EH (cell line): ENCODE measurements at regions not wholly inside any gene's neighbourhood (a gene's known extent, or its start where the extent isn't known, plus 50 kb on each side); places are given as distances from the start of the nearest gene placed in this dataset.
A peak's percentile ranks its signal among the peaks of the same experiment; 100 is the strongest.

Experiments
- DNase-seq: peaks from one replicate; pipeline ENCODE4 v3.0.0-alpha.2; 2015; ENCODE audit warnings: low read depth

DNA sequence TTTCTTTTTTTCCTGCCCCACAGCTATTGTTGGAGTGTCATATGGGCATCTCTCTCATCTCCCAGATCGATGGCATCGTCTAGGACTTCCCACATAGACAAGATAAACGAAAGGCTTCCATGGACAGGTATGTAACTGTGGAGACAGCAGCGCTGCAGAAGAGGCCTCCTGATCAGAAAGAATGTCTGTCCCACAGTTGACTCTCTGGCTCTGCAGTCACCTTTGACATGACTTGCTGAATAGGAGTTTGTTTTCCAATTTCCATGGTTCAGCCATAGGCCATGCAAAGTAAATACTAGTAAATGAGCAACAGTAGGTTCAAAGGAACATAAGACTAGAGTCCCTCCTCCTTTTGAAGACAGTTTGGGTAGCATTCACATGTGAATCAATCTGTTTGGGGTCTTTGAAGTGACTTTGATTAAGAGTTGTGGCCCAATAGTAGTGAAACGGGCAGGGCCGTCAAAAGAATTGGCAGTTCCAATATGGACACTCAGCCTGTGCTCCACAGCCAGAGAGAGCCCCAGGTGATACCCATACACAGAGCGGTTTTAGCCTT lies 134.7 kb upstream of the IFNGR1 start:
- no peak for DNase-seq

DNA sequence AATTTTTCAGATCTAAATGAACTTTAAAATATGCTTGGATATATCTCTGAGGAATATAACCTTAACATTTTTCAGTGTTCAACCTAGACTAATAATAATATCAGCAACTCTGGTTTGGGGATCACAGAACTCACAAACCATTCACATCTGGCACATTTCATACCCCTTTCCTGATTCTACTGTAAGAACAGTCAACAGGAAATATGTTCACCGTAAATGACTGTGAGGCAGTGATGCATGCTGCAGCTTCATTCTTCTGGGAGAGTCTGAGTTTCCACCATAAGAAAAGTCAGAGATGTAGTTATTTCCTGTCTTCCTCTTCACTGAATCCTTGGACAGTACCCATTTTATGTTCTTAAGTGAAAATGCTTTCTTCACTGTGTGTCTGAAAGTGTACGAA lies 134.2 kb upstream of the IFNGR1 start:
- no peak for DNase-seq

DNA sequence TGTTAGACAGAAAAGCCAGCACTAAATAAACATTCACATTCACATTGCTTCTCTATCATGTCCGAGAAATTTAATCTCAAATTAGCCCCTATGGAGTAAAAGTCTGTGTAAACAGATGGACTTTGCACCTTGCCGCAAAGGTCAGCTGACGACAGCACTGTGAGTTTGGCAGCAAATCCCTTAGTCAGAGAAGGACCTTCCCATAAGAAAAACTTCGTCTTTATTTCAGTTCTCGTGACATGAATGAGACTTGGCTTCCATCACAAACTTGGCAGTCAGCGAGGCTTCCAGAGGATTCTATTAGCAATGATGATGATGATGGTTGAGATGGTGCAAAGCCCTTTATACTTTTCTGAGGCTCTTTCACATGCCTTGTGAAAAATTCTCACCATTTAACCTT lies 133.7 kb upstream of the IFNGR1 start:
- no peak for DNase-seq

DNA sequence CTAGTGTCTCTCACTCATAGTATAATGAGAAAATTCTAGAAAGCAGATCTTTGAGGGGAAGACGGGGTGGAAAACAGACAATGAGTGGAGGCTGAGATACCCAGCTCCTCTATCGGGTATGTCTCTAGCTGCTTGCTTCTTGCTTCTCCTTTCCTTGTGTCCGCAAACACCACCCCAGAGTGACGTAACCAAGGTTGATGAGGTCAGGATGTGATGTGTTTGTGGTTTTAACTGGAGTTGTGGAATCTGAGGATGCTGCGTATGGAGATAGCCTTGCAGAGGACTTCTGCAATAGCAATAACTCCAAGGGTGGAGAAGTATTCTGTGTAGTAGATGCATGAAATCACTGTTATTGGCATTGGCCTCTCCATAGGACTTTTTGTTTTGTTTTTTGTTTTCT lies 132.7 kb upstream of the IFNGR1 start:
- peak; percentile 15 for DNase-seq

DNA sequence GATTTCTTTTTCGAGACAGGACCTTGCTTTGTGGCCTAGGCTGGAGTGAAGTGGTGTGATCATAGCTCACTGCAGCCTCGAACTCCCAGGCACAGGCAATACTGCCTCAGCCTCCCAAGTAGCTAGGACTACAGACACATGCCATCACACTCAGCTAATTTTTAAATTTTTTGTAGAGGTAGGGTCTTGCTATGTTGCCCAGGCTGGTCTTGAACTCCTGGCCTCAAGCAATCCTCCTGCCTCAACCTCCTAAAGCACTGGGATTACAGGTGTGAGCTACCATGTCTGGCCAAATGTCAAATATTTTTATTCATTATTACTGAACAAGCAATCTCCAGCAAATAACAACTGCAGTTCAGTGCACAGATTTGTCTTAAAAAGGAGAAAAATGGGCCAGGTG lies 131.7 kb upstream of the IFNGR1 start:
- DNase-seq, result no peak

DNA sequence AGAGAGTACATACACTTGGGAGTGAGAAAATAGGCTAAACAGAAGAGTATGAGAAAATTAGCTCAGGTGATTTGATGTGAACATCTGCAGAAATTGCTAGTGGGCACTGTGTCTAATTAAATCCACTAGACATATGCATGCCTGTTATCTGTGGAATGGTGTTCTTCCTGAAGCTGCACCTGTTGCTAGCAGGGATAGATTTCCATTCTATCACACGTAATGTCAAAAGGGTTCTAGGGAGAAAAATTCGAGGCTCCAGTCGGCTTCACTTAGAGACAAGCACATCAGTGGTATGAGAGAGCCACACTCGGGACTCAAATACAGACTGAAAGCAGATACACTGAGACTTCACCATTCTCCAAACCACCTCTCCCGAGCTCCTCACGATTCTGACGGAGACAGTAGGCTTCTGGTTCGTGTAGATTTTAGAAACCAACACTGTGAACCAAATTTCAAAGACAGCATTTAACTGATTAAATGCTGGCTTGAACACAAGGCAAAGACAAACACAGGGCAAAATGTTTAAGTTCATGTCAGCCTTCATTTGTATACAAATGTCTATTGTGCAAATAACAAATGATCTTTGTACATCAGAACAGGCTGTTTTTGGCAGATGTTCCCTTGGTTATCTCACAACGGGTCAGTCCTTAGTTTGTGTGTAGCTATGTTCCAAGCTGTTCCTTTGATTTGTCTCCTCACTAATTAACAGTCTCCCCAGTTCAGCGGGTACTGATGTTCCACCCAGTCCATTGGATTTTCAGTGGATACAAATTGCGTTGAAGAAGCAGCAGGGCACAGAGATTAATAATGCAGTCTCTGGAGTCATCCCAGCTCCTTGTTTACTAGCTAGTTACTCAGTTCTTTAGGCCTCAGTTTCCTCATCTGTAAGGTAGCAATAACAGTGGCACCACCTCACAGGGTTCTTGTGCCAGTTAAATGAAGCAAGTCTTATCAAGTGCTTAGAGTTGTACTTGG lies 131.0 kb upstream of the IFNGR1 start:
- no peak for DNase-seq

DNA sequence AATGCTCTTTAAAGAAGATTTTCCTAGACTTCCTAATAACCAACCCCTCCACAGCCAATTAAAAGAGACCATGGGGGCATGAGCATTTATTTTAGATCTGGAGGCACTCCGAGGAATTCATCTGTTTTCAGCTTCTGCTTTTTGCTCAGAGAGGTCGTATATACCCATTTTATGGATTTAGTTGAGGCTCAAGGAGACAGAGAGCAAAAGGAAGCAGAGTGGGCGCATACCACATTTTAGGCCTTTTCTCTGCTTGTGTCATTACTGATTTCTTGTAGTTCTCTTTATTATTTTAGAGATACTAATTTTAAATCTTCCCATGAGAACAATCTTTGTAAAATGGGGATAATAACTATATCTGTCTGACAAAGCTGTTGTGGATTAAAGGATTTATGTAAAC lies 129.6 kb upstream of the IFNGR1 start:
- no peak for DNase-seq

DNA sequence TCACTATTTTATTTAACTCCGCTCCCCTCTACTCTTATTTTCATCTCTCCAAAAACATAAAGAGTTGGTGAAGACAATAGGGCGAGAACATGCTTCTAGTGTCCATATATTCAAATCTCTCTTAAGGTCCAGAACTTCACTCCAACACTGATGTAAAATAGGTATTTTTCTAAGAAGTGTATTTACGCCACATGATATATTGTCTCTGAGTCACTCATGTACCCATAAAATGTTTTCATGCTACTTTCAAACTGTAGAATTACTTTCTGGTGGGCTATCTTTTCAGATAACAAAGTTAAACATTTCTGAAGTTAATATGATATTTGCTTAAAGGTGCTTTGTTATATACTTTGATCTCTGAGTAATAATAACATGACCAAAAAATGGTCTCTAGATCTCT lies 124.1 kb upstream of the IFNGR1 start:
- DNase-seq, result no peak

DNA sequence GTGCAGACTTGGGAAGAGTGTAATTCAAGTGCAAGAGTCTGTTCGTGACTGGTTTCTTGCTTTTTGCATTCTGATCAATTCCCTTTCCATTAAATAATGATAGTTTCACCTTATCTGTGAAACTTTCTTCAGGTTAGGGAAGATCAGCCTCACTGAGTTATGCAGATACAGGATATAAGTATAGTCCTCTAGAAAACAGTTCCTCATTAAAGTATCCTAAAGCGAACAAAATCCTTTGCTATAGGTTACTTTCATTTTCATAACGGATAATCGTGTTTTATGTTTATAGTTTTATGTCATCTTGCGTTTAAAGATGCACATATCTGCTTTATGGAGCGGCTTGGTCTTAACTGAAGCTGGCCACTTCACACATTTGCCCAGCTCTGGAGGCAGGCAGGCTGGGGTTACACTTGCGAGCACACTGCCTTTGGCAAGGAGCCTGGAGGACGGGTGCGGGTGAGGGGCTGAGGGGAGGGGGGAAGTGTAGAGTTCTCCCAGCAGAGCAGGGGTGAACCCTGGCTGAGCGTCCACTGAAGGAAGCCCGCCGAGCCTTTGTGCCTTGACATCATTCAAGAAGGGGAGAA lies 123.5 kb upstream of the IFNGR1 start:
- DNase-seq, result no peak

DNA sequence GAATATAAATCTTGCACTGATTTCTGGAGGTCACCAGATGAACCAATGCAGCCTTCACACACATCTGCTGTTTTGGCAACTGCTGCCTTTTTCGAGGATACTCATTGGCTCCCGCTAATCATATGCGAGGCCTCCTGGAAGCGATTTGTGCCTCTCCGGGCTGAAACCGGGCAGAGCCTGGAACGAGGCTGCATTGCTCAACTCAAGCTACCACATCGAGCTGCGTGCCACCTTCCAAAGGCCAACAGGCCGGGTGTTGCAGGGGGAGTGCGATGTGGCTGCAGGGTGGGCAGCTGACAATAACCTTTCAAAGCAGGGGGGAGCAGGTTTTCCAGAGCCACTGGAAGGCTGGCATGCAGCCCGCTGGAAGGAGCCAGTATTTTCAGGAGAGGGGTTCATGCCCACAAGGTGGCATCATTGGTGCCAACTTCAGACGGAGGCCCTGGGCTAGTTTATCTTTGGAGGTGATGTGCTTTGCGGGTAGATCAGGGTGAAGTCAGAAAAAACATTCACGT lies 122.6 kb upstream of the IFNGR1 start:
- peak; percentile 33 for DNase-seq

DNA sequence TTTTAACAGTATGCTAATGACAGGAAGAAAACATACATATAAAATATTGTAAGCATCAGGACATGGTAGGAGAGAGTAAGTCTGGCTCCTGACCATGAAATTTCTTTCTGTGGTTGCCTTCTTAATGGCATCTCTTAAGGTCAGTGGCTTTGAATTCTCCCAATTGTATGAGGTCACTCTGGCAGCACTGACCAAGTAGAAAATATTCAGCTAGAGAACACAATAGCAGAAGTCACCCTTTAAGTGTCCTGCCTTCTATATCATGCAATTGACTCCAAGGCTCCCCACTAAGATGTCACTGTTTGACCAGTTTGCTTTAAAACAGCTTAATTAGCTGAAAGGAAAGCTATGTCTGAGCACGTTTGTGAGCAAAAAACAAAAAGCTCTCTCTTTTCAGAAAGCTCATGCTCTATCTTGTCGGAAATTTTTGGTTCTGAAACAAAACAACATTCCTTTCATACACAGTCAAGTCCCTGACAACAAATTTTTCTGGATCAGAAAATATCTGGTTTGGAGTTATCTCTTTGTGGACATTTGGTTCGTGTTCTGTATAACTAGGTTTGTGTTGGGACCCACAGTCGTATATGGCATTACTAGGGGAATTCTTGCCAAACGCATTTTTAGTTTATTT lies 120.9 kb upstream of the IFNGR1 start:
- DNase-seq, result no peak

DNA sequence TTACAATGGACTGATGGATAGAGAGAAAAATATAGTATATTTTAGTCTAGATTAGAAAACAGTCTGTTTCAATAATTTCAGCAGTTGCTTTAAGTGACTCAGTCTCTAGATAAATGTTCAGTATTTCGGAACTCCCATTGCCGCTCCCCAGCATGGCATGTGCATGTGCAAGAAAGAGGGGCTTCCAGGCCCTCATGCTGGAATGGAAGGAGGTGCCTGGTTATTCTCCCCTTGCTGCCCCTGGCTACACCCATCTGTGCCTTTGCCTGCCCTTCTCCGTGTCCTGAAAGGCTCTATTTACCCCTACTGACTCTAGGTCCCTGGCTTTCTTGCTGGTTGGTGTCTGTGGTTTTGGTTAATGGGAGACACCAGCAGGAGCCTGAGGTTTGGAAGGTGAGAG lies 115.7 kb upstream of the IFNGR1 start:
- no peak for DNase-seq

DNA sequence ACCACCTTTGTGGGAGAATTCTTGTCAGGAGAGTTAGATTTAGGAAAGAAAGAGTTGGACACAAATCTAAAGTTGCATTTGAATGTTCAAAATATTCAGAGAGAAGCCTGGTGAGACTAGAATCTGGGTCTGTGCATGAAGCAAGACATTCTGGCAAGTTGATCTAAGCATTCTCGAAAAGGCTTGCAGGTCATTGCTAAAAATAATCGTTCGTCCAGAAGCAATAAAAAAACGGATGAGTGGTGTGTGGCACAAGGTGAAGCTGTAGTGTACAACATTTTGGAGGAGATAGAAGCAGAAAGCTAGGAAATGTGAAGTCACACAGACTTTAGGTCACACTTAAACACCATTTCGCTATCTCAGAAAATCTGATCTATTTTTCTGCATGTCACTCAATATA lies 114.9 kb upstream of the IFNGR1 start:
- no peak for DNase-seq

DNA sequence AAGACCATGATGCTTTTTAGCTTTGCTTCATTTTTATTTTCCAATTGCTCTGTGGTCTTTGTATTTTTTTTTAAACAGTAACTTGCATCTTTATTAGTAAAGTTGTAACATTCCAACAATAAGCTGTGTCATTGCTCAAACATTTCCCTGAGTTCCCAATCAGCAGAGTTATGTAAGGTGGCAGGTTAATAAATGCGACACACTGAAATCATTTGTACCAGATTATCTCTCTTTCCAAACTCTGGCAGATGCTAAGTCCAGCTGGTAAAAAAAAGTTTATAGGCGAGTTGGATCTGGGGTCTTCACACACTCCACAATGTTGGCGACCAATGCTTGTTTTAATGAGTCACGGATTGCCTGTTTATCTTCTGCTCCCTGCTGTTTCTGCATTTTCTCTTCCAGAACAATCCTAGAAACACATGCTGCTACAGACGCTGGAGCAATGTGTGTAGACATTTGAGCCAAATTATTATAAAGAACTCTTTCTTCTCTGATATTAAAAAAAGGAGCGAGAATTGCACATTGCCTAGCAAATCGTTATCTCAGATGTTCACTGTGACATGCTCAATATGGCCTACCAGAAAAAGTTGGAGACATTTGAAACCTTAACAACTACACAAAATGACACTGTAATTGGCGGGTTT lies 113.6 kb upstream of the IFNGR1 start:
- DNase-seq, result peak; percentile 17

DNA sequence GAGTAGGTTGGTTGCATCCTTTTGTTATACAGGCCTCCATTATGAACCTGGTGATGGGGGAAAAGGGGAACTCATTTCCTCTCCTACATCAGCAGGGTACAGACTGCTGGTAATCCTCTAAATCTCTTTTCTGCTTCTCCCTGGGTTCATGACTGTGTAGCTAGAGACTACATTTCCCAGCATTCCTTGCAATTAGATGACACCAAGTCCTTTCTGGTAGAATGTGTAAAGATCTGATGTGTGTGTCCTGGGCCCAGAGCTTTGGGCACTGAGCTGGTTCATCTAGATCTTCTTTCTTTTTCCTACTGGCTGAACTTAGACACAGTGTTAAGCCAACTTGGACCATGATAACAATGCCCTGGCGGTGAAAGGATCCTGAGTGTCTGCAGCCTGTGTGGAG lies 104.7 kb upstream of the IFNGR1 start:
- no peak for DNase-seq

DNA sequence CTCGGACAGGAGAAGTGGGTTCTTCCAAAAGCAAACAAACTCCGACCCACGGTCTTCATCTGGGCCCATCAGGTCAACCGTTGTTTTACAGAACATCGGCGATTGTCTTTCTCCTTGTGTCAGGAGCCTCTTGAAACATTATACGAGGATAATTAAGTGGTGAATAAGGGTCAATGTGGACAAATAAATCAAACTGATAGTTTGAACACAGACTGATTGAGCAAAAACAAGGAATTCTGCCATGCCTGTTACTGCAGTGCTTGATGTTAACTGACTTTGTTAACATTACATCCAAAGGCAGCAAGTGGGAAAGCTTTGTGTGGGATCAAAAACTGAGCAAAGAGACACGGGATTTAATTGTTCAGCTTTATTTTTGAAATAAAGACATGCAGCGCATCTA lies 101.1 kb upstream of the IFNGR1 start:
- DNase-seq, result no peak

DNA sequence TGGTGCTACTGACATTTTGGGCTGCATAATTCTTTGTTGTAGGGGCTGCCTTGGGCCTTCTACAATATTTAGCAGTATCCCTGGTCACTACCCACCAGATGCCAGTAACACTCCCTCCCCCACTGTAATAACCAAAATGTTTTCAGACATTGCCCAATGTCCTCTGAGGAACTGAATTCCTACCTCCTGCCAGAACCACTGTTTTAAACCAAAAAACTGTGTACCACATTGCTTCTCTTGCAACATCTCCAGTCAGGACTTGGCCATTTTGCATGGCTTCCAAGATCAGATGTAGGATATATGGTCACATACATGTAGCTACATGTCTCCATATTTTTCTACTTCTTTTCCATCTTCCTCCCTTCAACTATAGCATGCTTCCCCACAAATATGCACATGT lies 97.4 kb upstream of the IFNGR1 start:
- no peak for DNase-seq

DNA sequence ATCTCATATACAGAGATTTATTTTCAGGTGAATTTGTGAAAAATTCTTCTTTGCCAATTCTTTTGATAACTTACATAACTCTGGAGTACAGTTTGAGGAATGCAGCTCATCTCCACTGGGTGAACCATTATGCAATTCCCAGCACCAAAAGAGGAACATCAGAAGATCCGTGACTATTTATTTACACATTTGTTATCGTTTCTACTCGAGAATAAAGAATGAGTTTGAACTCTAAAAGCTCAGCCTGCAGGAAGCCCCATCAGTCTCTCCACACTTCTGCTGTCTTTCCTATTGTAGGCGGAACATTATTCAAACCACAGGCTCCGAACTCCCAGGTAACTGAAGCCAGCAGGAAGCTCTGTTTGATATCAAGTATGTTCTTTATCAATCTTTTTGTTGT lies 95.9 kb upstream of the IFNGR1 start:
- no peak for DNase-seq

DNA sequence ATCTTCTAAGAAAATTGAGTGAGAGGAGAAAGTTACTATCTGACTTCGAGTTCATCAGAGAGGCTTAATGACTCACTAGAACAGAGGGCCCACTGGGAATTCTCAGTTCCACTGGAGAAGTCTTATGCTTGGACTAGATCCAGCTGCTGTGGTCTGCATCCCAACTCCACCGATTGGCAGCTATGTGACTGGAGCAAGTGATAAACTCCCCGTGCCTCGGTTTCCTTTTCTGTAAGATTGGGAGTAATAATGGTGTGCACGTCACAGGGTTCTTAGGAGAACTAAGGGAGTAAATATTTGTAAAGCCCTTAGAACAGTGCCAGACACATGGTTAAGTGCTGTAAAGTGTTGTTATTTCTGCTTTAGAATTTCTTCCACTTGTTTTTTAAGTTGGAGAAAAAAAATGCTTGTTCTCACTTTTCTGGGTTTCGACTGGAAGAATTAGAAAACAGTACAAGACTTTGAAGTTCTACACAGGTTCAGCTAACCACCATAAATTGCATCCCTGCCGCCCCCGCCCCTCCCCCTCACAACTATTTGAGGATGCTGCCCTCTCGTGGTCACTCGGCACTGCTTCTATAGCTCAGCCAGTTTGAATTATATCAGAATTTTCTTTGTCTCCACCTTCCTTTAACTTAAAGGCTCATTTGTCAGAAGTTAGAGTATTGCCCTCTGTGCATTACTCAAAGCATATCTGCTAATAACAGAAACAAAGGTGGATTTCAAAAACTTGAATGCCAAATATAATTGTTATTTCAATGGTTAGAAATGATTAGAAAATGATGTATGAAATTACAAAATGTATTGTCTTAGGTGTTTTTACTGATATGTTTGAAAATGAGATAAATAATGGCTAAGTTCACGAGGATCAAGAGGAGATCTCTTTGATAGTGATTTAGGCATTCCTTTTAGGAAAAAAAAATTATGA lies 95.0 kb upstream of the IFNGR1 start:
- peak; percentile 67 for DNase-seq

DNA sequence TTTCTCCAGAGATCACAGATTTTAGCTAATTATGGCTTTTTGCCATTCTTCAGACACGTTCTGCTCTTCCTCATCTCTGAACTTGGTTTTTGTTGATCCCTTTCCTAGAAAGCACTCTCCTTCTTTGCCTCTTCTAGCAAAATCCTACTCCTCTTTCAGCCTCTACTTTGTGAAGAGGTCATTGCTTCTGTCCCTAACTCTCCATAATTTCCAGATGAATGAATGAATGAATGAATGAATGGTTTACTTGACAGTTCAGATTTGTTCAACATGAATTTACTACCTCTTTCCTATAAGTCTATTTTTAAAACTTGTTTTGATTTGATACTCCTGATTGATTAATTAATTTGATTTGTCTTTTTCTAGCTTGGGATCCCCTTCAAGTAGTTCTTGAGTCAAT lies 94.0 kb upstream of the IFNGR1 start:
- no peak for DNase-seq

DNA sequence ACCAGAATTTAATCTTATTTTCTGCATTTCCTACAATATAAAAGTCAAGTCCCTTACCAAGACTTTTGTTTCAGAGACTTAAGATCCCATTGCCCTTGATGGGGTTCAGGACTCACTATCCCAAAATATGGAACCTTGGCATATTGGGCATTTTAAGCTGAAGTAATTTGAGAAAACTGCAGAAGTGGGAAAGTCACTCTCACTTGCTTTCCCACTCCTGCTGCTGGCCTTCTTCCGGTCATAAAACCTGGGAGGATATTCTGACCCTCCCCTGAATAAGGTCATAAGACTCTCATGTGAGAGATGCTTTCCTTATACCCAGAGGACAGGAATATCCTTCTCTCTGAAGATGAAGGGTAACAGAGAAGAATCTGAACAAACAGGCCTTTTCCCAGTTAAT lies 92.8 kb upstream of the IFNGR1 start:
- no peak for DNase-seq
